Lung (tissue), 11 donors: ENCODE measurements at regions not wholly inside any gene's neighbourhood (a gene's known extent, or its start where the extent isn't known, plus 50 kb on each side); places are given as distances from the start of the nearest gene placed in this dataset.

ENCODE experiments used
- ATAC-seq: fragments of 200-7000 bp; cut with Tn5 transposase; one replicate; pipeline ENCODE4 v1.9.1; 2020; ENCODE audit warnings: moderate number of reproducible peaks; ENCODE audit not compliant: insufficient read depth, low FRiP score
- DNase-seq, 3 donors: peaks; one replicate each; pipeline ENCODE4 v3.0.0-alpha.2; 2013 to 2017
- H3K27ac ChIP-seq, 2 donors: one replicate each; pipeline ENCODE4 v1.5.1; 2013; ENCODE audit warnings: mild to moderate bottlenecking in 2 of 2, moderate library complexity in 2 of 2, control low read depth in 1 of 2, inconsistent platforms in 1 of 2, low read depth in 1 of 2, low read length in 1 of 2
- H3K27me3 ChIP-seq, 3 donors: one replicate each; pipeline ENCODE4 v1.5.1; 2013; ENCODE audit warnings: low read length in 2 of 3; ENCODE audit not compliant: control insufficient read depth in 3 of 3, insufficient read depth in 3 of 3
- H3K36me3 ChIP-seq, 4 donors: one replicate each; pipeline ENCODE4 v1.5.1; 2013; ENCODE audit warnings: low read length in 4 of 4, mild to moderate bottlenecking in 1 of 4, moderate library complexity in 1 of 4; ENCODE audit not compliant: control insufficient read depth in 4 of 4, insufficient read depth in 4 of 4
- H3K4me1 ChIP-seq, 5 donors: one replicate each; pipeline ENCODE4 v1.5.1; 2013; ENCODE audit warnings: low read length in 5 of 5, mild to moderate bottlenecking in 2 of 5, moderate library complexity in 1 of 5; ENCODE audit not compliant: control insufficient read depth in 5 of 5, insufficient read depth in 5 of 5
- H3K4me3 ChIP-seq: one replicate; pipeline ENCODE4 v1.5.1; 2013; ENCODE audit warnings: mild to moderate bottlenecking, control low read depth, moderate library complexity
- H3K9ac ChIP-seq, 2 donors: one replicate each; pipeline ENCODE4 v1.5.1; 2013; ENCODE audit warnings: low read length in 2 of 2, control low read depth in 1 of 2; ENCODE audit not compliant: insufficient read depth in 1 of 2
- H3K9me3 ChIP-seq, 4 donors: one replicate each; pipeline ENCODE4 v1.5.1; 2013; ENCODE audit warnings: low read length in 3 of 4, mild to moderate bottlenecking in 1 of 4, moderate library complexity in 1 of 4; ENCODE audit not compliant: control insufficient read depth in 4 of 4, insufficient read depth in 3 of 4
- WGBS, 2 donors: extraction: QIAGEN DNeasy Blood & Tissue Kit; methylation state at CpG; one replicate each; pipeline ENCODE4 v1.1.7; 2013; 5-methylcytosine and 5-hydroxymethylcytosine counted together
- TF ChIP-seq, protein P1 (sequence below): IDR thresholded peaks from 2 replicates; pipeline ENCODE4 v1.5.1; 2012; ENCODE audit warnings: mild to moderate bottlenecking; ENCODE audit errors: control extremely low read depth, extremely low read depth
- donor health status: control.
- donor health status: control.
- donor health status: Bipolar disorder and iron deficiency.
- donor health status: healthy.
- donor health status: DM: yes; HTN: yes; CAD: no.

DNA sequence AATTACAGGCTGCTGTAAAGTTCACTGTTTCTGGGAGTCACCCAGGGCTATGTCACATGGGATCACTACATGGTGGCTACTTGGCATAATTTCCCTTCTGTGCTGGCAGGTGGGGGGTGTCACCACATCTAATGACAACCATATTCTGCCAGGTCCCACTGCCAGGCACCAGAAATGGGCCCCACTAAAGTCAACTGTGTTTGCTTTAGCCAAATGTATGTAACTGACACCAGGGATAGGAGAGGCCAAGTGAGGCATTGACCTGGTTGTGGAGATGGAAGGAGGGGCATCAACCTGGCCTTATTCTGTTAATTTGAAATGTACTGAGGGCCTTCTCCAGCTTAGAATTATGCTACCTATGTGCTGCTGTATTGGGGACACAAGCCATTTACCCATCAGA is 370.6 kb upstream of the PROX1 start:
- Histone ChIP-seq H3K9ac (no peak overlapping the region), H3K36me3 (no peaks in the 10 kb centered on the region), H3K9me3 (peaks cover 0 to 5% (median 0%) of the 10 kb centered on the region in 4 donors), H3K4me3 (no peak overlapping the region), H3K27me3 (no peaks in the 10 kb centered on the region), H3K4me1 (no peaks in the 10 kb centered on the region), H3K27ac (no peak overlapping the region)
- DNase-seq = no peak
- no peak for ATAC-seq
- TF ChIP-seq, protein P1, sequence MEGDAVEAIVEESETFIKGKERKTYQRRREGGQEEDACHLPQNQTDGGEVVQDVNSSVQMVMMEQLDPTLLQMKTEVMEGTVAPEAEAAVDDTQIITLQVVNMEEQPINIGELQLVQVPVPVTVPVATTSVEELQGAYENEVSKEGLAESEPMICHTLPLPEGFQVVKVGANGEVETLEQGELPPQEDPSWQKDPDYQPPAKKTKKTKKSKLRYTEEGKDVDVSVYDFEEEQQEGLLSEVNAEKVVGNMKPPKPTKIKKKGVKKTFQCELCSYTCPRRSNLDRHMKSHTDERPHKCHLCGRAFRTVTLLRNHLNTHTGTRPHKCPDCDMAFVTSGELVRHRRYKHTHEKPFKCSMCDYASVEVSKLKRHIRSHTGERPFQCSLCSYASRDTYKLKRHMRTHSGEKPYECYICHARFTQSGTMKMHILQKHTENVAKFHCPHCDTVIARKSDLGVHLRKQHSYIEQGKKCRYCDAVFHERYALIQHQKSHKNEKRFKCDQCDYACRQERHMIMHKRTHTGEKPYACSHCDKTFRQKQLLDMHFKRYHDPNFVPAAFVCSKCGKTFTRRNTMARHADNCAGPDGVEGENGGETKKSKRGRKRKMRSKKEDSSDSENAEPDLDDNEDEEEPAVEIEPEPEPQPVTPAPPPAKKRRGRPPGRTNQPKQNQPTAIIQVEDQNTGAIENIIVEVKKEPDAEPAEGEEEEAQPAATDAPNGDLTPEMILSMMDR = no peak

DNA sequence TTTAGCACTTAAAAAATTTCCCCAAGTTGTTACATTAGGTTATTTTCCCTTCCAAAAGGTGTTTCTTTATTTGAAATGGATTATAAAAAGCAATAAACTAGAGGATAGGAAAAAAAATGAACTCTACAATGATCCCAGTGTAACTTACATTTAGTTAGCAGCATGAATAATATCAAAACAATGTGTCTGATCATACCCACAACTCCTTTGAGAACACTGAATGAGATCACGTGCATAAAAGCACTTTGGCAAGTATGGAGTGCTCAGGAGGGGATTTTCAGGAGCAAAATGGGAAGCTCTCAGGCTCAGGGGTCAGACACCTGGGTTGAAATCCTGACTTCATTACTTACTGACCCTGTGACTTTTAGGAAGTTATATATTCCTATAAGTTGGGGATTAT is 369.7 kb upstream of the PROX1 start:
- Histone ChIP-seq H3K9ac (no peak overlapping the region), H3K27me3 (no peaks in the 10 kb centered on the region), H3K27ac (no peak overlapping the region), H3K4me3 (no peak overlapping the region), H3K9me3 (peaks cover 0 to 5% (median 0%) of the 10 kb centered on the region in 4 donors), H3K36me3 (no peaks in the 10 kb centered on the region), H3K4me1 (no peaks in the 10 kb centered on the region)
- no peak for ATAC-seq
- no peak for DNase-seq
- TF ChIP-seq, protein P1 = no peak
- WGBS, 2 donors = 39 to 54% methylated on average over 1 of the region's 1 CpG

DNA sequence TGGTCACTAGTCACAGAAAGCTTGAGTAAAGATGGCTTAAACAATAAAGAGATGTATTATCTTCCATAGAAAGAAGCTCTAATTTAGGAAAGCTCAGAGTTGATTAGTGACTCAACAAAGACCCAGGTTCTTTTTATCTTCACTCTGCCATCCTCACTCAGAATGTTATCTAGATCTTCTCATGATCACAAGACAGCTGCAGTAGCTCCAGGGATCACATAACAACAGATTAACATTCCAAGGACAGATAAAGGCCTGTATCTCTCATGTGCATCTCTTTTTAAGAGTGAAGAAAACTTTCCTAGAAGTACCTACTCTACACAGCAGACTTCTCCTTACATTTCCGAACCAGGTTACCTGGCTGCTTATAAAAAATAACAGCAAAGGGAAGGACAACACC is 368.7 kb upstream of the PROX1 start:
- Histone ChIP-seq H3K36me3 (no peaks in the 10 kb centered on the region), H3K9ac (no peak overlapping the region), H3K4me1 (no peaks in the 10 kb centered on the region), H3K27me3 (no peaks in the 10 kb centered on the region), H3K4me3 (no peak overlapping the region), H3K27ac (no peak overlapping the region), H3K9me3 (peaks cover 0 to 2% (median 0%) of the 10 kb centered on the region in 4 donors)
- WGBS, 2 donors = 85 to 96% methylated on average over 1 of the region's 1 CpG
- TF ChIP-seq, protein P1 = no peak
- ATAC-seq (no peak), DNase-seq (no peak)

DNA sequence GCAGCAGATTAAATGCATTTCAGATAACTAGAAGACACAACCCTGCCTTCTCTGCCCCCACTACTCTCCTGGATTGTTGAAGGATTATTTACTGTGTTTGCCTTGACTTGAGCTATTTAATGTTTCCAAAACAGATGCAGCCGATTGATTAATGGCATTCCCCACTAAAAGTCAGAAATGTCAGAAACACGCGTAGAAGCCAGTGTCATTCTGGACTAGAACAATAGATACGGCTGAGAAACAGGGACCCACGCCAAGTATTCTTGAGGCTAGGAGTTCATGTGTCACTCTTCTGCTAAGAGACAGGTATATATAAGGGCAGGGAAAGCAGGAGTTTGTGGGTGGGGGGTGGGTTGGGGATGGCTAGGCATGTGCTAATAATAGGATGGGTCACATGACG is 366.7 kb upstream of the PROX1 start:
- TF ChIP-seq, protein P1 = no peak
- Histone ChIP-seq H3K9ac (no peak overlapping the region), H3K9me3 (peaks cover 0 to 2% (median 0%) of the 10 kb centered on the region in 4 donors), H3K27ac (no peak overlapping the region), H3K36me3 (no peaks in the 10 kb centered on the region), H3K4me3 (no peak overlapping the region), H3K27me3 (no peaks in the 10 kb centered on the region), H3K4me1 (no peaks in the 10 kb centered on the region)
- no peak for DNase-seq
- no peak for ATAC-seq
- 75 to 79% methylated on average over 6 of the region's 6 CpGs for WGBS, 2 donors
